GM23338 (cell line): ENCODE measurements at regions not wholly inside any gene's neighbourhood (a gene's known extent, or its start where the extent isn't known, plus 50 kb on each side); places are given as distances from the start of the nearest gene placed in this dataset.

Experiments
- ATAC-seq: fragments of 200-7000 bp; cut with Tn5 transposase; 3 replicates; pipeline ENCODE4 v1.9.1; 2020
- DNase-seq: peaks from one replicate; pipeline ENCODE4 v3.0.0-alpha.2; 2015; ENCODE audit warnings: low spot score
- H2AFZ ChIP-seq: fragments of 200-600 bp; sonication (generic); 2 replicates; pipeline ENCODE4 v1.8.0; 2016; ENCODE audit warnings: antibody characterized with exemption, mild to moderate bottlenecking, moderate library complexity
- H3F3A ChIP-seq: fragments of 200-600 bp; sonication (generic); replicated peaks from 2 replicates; pipeline ENCODE4 v1.8.0; 2017; ENCODE audit warnings: antibody characterized with exemption, mixed run types, low read depth
- H3K27ac ChIP-seq: fragments of 200-600 bp; sonication (generic); 2 replicates; pipeline ENCODE4 v1.6.1; 2016; ENCODE audit warnings: low read depth
- H3K27me3 ChIP-seq: fragments of 200-600 bp; sonication (generic); 2 replicates; pipeline ENCODE4 v1.8.0; 2016; ENCODE audit warnings: mild to moderate bottlenecking, mixed run types, moderate library complexity; ENCODE audit not compliant: insufficient read depth
- H3K36me3 ChIP-seq: fragments of 200-600 bp; sonication (generic); 2 replicates; pipeline ENCODE4 v1.8.0; 2016; ENCODE audit warnings: mild to moderate bottlenecking; ENCODE audit not compliant: insufficient read depth
- H3K4me1 ChIP-seq: fragments of 200-600 bp; sonication (generic); 2 replicates; pipeline ENCODE4 v1.8.0; 2016; ENCODE audit warnings: mild to moderate bottlenecking, moderate library complexity; ENCODE audit not compliant: insufficient read depth
- H3K4me2 ChIP-seq: fragments of 200-600 bp; sonication (generic); 2 replicates; pipeline ENCODE4 v1.7.1; 2017; ENCODE audit warnings: mixed run types
- H3K4me3 ChIP-seq: fragments of 200-600 bp; sonication (generic); 2 replicates; pipeline ENCODE4 v1.6.1; 2016; ENCODE audit warnings: mixed run types
- H3K79me2 ChIP-seq: fragments of 200-600 bp; sonication (generic); replicated peaks from 2 replicates; pipeline ENCODE4 v1.8.0; 2017; ENCODE audit warnings: mild to moderate bottlenecking; ENCODE audit not compliant: insufficient read depth
- H3K9me2 ChIP-seq: fragments of 200-600 bp; sonication (generic); 2 replicates; pipeline ENCODE4 v1.8.0; 2017; ENCODE audit not compliant: insufficient read depth
- H4K20me1 ChIP-seq: fragments of 200-600 bp; sonication (generic); replicated peaks from 2 replicates; pipeline ENCODE4 v1.8.0; 2017; ENCODE audit warnings: mild to moderate bottlenecking; ENCODE audit not compliant: insufficient read depth
- H3K27ac Mint-ChIP-seq: 2 replicates; pipeline ENCODE4 v1.8.0; 2020; ENCODE audit warnings: inconsistent platforms, mild to moderate bottlenecking, moderate library complexity, mixed read lengths
- H3K27me3 Mint-ChIP-seq: 3 replicates; pipeline ENCODE4 v1.8.0; 2022; ENCODE audit warnings: low read depth, mild to moderate bottlenecking, moderate library complexity, mixed read lengths, inconsistent platforms; ENCODE audit not compliant: insufficient read depth, poor library complexity
- H3K36me3 Mint-ChIP-seq: 3 replicates; pipeline ENCODE4 v1.8.0; 2021; ENCODE audit warnings: low read depth, mild to moderate bottlenecking, inconsistent platforms, moderate library complexity, mixed read lengths
- H3K4me1 Mint-ChIP-seq: 3 replicates; pipeline ENCODE4 v1.8.0; 2020; ENCODE audit warnings: mild to moderate bottlenecking, inconsistent platforms, mixed read lengths
- H3K4me3 Mint-ChIP-seq: 3 replicates; pipeline ENCODE4 v1.8.0; 2021; ENCODE audit warnings: moderate library complexity, mild to moderate bottlenecking, inconsistent platforms, mixed read lengths
- H3K9me3 Mint-ChIP-seq: 3 replicates; pipeline ENCODE4 v1.8.0; 2020; ENCODE audit warnings: moderate library complexity, mild to moderate bottlenecking, inconsistent platforms, mixed read lengths
- CREB1 ChIP-seq: fragments of 250-450 bp; sonication (Bioruptor Pico); IDR thresholded peaks from 2 replicates; pipeline ENCODE4 v1.5.0; 2020; ENCODE audit warnings: low read depth, mild to moderate bottlenecking, moderate library complexity
- CTCF ChIP-seq, 2 experiments: fragments of 200-600 bp in 1 of 2; sonication (generic) in 1 of 2; conservative IDR thresholded peaks; 2 replicates each; pipeline versions ENCODE4 v1.5.1 to v1.6.1; 2016 to 2017; ENCODE audit warnings: antibody characterized with exemption in 2 of 2, low read depth in 2 of 2, mild to moderate bottlenecking in 2 of 2, moderate library complexity in 1 of 2
- EZH2 ChIP-seq: fragments of 200-600 bp; sonication (generic); IDR thresholded peaks from one replicate; pipeline ENCODE4 v1.8.0; 2017; ENCODE audit warnings: antibody characterized with exemption, mild to moderate bottlenecking, low read depth; ENCODE audit not compliant: unreplicated experiment
- EZH2phosphoT487 ChIP-seq: fragments of 200-600 bp; sonication (generic); IDR thresholded peaks from one replicate; pipeline ENCODE4 v1.8.1; 2018; ENCODE audit warnings: antibody characterized with exemption; ENCODE audit not compliant: unreplicated experiment
- JUNB ChIP-seq: IDR thresholded peaks from one replicate; pipeline ENCODE4 v1.6.1; 2016; ENCODE audit warnings: antibody characterized with exemption; ENCODE audit not compliant: unreplicated experiment
- NANOG ChIP-seq: IDR thresholded peaks from 2 replicates; pipeline ENCODE4 v1.6.1; 2016; ENCODE audit warnings: antibody characterized with exemption, borderline replicate concordance
- POLR2AphosphoS5 ChIP-seq: IDR thresholded peaks from 2 replicates; pipeline ENCODE4 v1.6.1; 2016; ENCODE audit warnings: antibody characterized with exemption, low read depth
- STAT1 ChIP-seq: IDR thresholded peaks from one replicate; pipeline ENCODE4 v1.6.1; 2016; ENCODE audit warnings: antibody characterized with exemption; ENCODE audit not compliant: unreplicated experiment
- ZNF114 ChIP-seq: fragments of 250-450 bp; sonication (Bioruptor Pico); IDR thresholded peaks from 2 replicates; pipeline ENCODE4 v1.5.0; 2020; ENCODE audit warnings: mild to moderate bottlenecking, moderate library complexity
- ZNF331 ChIP-seq: fragments of 250-450 bp; sonication (Bioruptor Pico); IDR thresholded peaks from 2 replicates; pipeline ENCODE4 v1.5.0; 2020; ENCODE audit warnings: low read depth, mild to moderate bottlenecking, moderate library complexity
- TF ChIP-seq, protein P1 (sequence below): IDR thresholded peaks from one replicate; pipeline ENCODE4 v1.6.1; 2018; ENCODE audit warnings: antibody characterized with exemption; ENCODE audit not compliant: unreplicated experiment
- TF ChIP-seq, protein P2 (sequence below): IDR thresholded peaks from 2 replicates; pipeline ENCODE4 v1.6.1; 2016; ENCODE audit warnings: antibody characterized with exemption
- TF ChIP-seq, protein P3 (sequence below): fragments of 250-450 bp; sonication (Bioruptor Pico); IDR thresholded peaks from 2 replicates; pipeline ENCODE4 v1.5.0; 2020; ENCODE audit warnings: mild to moderate bottlenecking, moderate library complexity

- TF ChIP-seq ZNF331 (CRISPR knock-in tag) = no peak
- TF ChIP-seq EZH2phosphoT487 = no peak
- no peak for TF ChIP-seq POLR2AphosphoS5
- TF ChIP-seq JUNB = no peak
- no peak for TF ChIP-seq CREB1
- TF ChIP-seq EZH2 = no peak
- TF ChIP-seq STAT1 = no peak
Observed at GRCh38 chrX:40853816-40854123, 118.4 kb upstream of the MED14 start (continued).

GRCh38 chrX:40854242-40854641, 118.9 kb upstream of the MED14 start:
- ATAC-seq = no peak
- DNase-seq = no peak
- peaks cover 7% of the 10 kb centered on the region for H3K9me3 Mint-ChIP-seq
- no peaks in the 10 kb centered on the region for H3K27me3 Mint-ChIP-seq
- peaks cover 12% of the 10 kb centered on the region for H3F3A ChIP-seq
- no peaks in the 10 kb centered on the region for H3K27me3 ChIP-seq
- no peaks in the 10 kb centered on the region for H3K79me2 ChIP-seq
- no peak overlapping the region for H3K4me3 Mint-ChIP-seq
- no peak overlapping the region for H2AFZ ChIP-seq
- H3K27ac Mint-ChIP-seq = peak overlapping the region; percentile 97
- H3K4me1 Mint-ChIP-seq = peaks cover 31% of the 10 kb centered on the region
- TF ChIP-seq NANOG = no peak
- TF ChIP-seq JUNB = no peak
- TF ChIP-seq EZH2phosphoT487 = no peak
- TF ChIP-seq EZH2 = no peak
- TF ChIP-seq ZNF331 (CRISPR knock-in tag) = no peak
- TF ChIP-seq CTCF (conservative IDR thresholded peaks at IDR 0.05; ENCODE audit: low read depth in 2 of 2) = no peak
- TF ChIP-seq, protein P1, sequence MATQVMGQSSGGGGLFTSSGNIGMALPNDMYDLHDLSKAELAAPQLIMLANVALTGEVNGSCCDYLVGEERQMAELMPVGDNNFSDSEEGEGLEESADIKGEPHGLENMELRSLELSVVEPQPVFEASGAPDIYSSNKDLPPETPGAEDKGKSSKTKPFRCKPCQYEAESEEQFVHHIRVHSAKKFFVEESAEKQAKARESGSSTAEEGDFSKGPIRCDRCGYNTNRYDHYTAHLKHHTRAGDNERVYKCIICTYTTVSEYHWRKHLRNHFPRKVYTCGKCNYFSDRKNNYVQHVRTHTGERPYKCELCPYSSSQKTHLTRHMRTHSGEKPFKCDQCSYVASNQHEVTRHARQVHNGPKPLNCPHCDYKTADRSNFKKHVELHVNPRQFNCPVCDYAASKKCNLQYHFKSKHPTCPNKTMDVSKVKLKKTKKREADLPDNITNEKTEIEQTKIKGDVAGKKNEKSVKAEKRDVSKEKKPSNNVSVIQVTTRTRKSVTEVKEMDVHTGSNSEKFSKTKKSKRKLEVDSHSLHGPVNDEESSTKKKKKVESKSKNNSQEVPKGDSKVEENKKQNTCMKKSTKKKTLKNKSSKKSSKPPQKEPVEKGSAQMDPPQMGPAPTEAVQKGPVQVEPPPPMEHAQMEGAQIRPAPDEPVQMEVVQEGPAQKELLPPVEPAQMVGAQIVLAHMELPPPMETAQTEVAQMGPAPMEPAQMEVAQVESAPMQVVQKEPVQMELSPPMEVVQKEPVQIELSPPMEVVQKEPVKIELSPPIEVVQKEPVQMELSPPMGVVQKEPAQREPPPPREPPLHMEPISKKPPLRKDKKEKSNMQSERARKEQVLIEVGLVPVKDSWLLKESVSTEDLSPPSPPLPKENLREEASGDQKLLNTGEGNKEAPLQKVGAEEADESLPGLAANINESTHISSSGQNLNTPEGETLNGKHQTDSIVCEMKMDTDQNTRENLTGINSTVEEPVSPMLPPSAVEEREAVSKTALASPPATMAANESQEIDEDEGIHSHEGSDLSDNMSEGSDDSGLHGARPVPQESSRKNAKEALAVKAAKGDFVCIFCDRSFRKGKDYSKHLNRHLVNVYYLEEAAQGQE = no peak
- TF ChIP-seq POLR2AphosphoS5 = no peak
- no peak for TF ChIP-seq CREB1
- TF ChIP-seq, protein P2, sequence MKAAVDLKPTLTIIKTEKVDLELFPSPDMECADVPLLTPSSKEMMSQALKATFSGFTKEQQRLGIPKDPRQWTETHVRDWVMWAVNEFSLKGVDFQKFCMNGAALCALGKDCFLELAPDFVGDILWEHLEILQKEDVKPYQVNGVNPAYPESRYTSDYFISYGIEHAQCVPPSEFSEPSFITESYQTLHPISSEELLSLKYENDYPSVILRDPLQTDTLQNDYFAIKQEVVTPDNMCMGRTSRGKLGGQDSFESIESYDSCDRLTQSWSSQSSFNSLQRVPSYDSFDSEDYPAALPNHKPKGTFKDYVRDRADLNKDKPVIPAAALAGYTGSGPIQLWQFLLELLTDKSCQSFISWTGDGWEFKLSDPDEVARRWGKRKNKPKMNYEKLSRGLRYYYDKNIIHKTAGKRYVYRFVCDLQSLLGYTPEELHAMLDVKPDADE = no peak
- no peak for TF ChIP-seq STAT1
- TF ChIP-seq, protein P3, sequence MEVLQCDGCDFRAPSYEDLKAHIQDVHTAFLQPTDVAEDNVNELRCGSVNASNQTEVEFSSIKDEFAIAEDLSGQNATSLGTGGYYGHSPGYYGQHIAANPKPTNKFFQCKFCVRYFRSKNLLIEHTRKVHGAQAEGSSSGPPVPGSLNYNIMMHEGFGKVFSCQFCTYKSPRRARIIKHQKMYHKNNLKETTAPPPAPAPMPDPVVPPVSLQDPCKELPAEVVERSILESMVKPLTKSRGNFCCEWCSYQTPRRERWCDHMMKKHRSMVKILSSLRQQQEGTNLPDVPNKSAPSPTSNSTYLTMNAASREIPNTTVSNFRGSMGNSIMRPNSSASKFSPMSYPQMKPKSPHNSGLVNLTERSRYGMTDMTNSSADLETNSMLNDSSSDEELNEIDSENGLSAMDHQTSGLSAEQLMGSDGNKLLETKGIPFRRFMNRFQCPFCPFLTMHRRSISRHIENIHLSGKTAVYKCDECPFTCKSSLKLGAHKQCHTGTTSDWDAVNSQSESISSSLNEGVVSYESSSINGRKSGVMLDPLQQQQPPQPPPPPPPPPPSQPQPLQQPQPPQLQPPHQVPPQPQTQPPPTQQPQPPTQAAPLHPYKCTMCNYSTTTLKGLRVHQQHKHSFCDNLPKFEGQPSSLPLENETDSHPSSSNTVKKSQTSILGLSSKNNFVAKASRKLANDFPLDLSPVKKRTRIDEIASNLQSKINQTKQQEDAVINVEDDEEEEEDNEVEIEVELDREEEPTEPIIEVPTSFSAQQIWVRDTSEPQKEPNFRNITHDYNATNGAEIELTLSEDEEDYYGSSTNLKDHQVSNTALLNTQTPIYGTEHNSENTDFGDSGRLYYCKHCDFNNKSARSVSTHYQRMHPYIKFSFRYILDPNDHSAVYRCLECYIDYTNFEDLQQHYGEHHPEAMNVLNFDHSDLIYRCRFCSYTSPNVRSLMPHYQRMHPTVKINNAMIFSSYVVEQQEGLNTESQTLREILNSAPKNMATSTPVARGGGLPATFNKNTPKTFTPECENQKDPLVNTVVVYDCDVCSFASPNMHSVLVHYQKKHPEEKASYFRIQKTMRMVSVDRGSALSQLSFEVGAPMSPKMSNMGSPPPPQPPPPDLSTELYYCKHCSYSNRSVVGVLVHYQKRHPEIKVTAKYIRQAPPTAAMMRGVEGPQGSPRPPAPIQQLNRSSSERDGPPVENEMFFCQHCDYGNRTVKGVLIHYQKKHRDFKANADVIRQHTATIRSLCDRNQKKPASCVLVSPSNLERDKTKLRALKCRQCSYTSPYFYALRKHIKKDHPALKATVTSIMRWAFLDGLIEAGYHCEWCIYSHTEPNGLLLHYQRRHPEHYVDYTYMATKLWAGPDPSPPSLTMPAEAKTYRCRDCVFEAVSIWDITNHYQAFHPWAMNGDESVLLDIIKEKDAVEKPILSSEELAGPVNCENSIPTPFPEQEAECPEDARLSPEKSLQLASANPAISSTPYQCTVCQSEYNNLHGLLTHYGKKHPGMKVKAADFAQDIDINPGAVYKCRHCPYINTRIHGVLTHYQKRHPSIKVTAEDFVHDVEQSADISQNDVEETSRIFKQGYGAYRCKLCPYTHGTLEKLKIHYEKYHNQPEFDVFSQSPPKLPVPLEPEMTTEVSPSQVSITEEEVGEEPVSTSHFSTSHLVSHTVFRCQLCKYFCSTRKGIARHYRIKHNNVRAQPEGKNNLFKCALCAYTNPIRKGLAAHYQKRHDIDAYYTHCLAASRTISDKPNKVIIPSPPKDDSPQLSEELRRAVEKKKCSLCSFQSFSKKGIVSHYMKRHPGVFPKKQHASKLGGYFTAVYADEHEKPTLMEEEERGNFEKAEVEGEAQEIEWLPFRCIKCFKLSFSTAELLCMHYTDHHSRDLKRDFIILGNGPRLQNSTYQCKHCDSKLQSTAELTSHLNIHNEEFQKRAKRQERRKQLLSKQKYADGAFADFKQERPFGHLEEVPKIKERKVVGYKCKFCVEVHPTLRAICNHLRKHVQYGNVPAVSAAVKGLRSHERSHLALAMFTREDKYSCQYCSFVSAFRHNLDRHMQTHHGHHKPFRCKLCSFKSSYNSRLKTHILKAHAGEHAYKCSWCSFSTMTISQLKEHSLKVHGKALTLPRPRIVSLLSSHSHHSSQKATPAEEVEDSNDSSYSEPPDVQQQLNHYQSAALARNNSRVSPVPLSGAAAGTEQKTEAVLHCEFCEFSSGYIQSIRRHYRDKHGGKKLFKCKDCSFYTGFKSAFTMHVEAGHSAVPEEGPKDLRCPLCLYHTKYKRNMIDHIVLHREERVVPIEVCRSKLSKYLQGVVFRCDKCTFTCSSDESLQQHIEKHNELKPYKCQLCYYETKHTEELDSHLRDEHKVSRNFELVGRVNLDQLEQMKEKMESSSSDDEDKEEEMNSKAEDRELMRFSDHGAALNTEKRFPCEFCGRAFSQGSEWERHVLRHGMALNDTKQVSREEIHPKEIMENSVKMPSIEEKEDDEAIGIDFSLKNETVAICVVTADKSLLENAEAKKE (CRISPR knock-in tag) = no peak
- TF ChIP-seq ZNF114 = no peak
- H4K20me1 ChIP-seq = no peaks in the 10 kb centered on the region
- H3K4me3 ChIP-seq = no peak overlapping the region
- H3K9me2 ChIP-seq = no peaks in the 10 kb centered on the region
- H3K4me1 ChIP-seq = peaks cover 11% of the 10 kb centered on the region
- H3K36me3 Mint-ChIP-seq = peaks cover 8% of the 10 kb centered on the region; the same call in 2 of the 3 replicates
- no peaks in the 10 kb centered on the region for H3K36me3 ChIP-seq
- H3K4me2 ChIP-seq = peak overlapping the region; percentile 45; the same call in 1 of the 2 replicates
- peak overlapping the region; percentile 98 for H3K27ac ChIP-seq
